ENCODE measurements at regions not wholly inside any gene's neighbourhood (a gene's known extent, or its start where the extent isn't known, plus 50 kb on each side); places are given as distances from the start of the nearest gene placed in this dataset.

- Mint-ChIP-seq H3K27me3 (no peaks in the 10 kb centered on the region), H3K4me3 (no peak overlapping the region), H3K4me1 (no peaks in the 10 kb centered on the region), H3K27ac (no peak overlapping the region), H3K36me3 (ENCODE audit: low read depth) (no peaks in the 10 kb centered on the region), H3K9me3 (no peaks in the 10 kb centered on the region)
- no peak for ATAC-seq (replicated peaks)
Observed at GRCh38 chr5:144102361-144102760, 68.1 kb downstream of the YIPF5 start.

DNA sequence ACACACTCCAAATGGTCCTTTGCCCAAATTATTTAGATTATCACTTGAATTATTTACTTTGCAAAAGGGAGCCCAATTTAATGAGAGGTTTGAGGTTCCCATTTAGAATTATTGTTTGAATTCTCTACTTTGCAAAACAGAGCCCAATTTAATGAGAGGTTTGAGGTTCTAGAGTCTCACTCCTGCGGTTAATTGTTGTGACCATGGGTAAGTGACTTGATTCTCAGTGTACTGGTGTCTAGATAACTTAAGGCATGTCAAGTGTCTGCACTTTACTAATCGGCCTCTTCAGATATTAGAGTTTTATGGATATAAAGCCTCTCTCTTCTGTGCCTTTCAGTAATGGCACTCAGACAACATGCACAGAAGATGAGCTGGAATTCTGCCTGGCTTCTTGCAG lies 67.5 kb downstream of the YIPF5 start:
- Mint-ChIP-seq H3K27ac (no peak overlapping the region), H3K27me3 (peaks cover 2% of the 10 kb centered on the region), H3K4me3 (no peak overlapping the region), H3K4me1 (no peaks in the 10 kb centered on the region), H3K9me3 (no peaks in the 10 kb centered on the region), H3K36me3 (ENCODE audit: low read depth) (no peaks in the 10 kb centered on the region)
- no peak for ATAC-seq (replicated peaks)

DNA sequence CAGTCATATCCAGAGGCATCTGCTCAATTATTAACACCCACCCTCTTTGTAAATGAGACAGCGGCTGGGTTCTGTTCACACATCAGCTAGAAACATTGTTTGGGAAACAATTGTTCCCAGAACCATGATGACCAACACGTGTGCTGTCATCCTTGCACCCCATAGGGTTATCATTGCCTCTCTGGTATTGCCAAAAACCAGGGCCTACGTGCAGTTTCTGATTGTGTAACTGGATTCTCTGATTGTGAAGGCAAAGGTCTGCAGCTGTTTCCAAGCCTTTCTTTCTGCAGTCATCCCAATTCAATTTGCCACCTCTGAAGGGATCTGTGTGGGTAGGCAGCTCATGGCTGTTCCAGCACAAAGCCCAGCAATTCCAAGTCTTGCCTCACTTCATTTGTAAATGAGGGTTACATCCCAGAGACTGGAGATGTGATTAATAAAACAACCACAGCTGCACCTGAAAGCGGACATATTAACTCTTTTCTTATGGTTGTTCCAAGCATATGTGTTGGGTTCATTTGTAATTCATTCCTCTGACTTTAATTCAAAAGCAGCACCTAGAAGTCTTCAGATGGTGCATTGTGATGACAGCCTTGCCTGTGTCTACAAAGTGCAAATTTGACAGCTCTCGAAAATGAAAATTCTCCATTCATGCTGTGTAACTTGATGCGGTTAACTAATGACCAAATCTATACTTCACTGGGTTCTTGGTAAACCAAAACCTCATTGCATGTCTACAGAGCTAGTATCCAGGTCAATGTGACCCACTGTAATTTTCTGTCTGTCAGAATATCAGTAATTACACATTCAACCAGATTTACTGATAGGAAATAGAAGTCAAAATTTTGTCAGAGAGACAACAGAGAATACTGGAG lies 66.6 kb downstream of the YIPF5 start:
- Mint-ChIP-seq H3K4me1 (no peaks in the 10 kb centered on the region), H3K4me3 (no peak overlapping the region), H3K36me3 (ENCODE audit: low read depth) (no peaks in the 10 kb centered on the region)

GRCh38 chr5:144105371-144105770 lies 65.1 kb downstream of the YIPF5 start:
- H3K36me3 Mint-ChIP-seq (ENCODE audit: low read depth), result no peaks in the 10 kb centered on the region
- peaks cover 5% of the 10 kb centered on the region for H3K27me3 Mint-ChIP-seq
- H3K4me1 Mint-ChIP-seq, result no peaks in the 10 kb centered on the region
- H3K4me3 Mint-ChIP-seq, result no peak overlapping the region
- ATAC-seq (replicated peaks), result no peak
- H3K27ac Mint-ChIP-seq, result no peak overlapping the region
- H3K9me3 Mint-ChIP-seq, result no peaks in the 10 kb centered on the region

More for the DNA sequence above, 66.6 kb downstream of the YIPF5 start:
- no peak for ATAC-seq (replicated peaks)
- peaks cover 5% of the 10 kb centered on the region for H3K27me3 Mint-ChIP-seq
- H3K27ac Mint-ChIP-seq, result no peak overlapping the region
- H3K9me3 Mint-ChIP-seq, result no peaks in the 10 kb centered on the region

DNA sequence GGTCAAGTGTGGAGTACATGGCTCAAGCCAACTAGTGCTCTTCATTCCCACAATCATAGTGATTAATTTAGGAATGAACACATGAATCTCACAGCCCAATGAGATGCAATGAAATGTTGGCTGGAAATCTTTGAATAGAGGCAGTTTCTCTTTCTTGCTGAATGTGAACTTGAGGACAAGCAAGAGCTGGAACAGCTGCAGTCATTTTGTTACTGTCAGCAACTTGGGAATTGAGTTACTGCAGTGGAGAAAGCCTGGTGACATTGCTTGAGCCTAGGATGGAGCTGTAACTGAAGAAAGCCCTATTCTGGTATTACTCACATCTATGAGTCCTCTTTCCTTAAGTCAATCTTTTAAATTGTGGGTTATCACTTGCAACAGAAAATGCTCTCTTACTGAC lies 62.3 kb downstream of the YIPF5 start:
- H3K27me3 Mint-ChIP-seq, result peaks cover 5% of the 10 kb centered on the region
- H3K4me3 Mint-ChIP-seq, result no peak overlapping the region
- no peaks in the 10 kb centered on the region for H3K36me3 Mint-ChIP-seq (ENCODE audit: low read depth)
- H3K4me1 Mint-ChIP-seq, result no peaks in the 10 kb centered on the region
- H3K9me3 Mint-ChIP-seq, result no peaks in the 10 kb centered on the region
- no peak for ATAC-seq (replicated peaks)
- no peak overlapping the region for H3K27ac Mint-ChIP-seq

Data from activated T-helper 17 cell treated with anti-CD3 and anti-CD28 coated beads, Interleukin-2, amount 50 U/mL, for 72 hours (primary cell).